ENCODE measurements at regions not wholly inside any gene's neighbourhood (a gene's known extent, or its start where the extent isn't known, plus 50 kb on each side); places are given as distances from the start of the nearest gene placed in this dataset.

DNA sequence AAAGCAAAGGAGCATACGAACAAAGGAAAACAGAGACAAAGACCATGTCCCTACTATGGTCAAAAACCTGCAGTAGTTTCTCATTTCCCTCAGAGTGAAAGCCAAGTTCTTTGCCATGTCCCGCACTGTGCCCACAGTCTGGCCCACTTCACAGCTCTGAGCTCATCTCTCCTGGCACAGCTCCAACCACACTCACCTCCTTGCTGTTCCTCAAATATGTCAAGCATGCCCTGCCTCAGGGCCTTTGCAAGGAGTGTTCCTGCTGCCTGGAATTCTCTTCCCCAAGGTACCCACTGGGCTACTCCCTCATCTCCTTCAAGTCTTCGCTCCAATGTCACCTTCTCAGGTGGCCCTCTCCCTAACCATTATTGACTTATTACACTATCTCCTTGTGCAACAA is 72.1 kb downstream of the COX18 start:
- TF ChIP-seq, protein P1, sequence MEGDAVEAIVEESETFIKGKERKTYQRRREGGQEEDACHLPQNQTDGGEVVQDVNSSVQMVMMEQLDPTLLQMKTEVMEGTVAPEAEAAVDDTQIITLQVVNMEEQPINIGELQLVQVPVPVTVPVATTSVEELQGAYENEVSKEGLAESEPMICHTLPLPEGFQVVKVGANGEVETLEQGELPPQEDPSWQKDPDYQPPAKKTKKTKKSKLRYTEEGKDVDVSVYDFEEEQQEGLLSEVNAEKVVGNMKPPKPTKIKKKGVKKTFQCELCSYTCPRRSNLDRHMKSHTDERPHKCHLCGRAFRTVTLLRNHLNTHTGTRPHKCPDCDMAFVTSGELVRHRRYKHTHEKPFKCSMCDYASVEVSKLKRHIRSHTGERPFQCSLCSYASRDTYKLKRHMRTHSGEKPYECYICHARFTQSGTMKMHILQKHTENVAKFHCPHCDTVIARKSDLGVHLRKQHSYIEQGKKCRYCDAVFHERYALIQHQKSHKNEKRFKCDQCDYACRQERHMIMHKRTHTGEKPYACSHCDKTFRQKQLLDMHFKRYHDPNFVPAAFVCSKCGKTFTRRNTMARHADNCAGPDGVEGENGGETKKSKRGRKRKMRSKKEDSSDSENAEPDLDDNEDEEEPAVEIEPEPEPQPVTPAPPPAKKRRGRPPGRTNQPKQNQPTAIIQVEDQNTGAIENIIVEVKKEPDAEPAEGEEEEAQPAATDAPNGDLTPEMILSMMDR (conservative IDR thresholded peaks at IDR 0.05 in 1 of 2, IDR thresholded peaks at IDR 0.05 in 1 of 2; ENCODE audit: low read depth in 1 of 2, low read length in 2 of 2) = no peak
- TF ChIP-seq EZH2 (IDR thresholded peaks at IDR 0.05; ENCODE audit: low read length, missing control alignments) = no peak
